ENCODE measurements at regions not wholly inside any gene's neighbourhood (a gene's known extent, or its start where the extent isn't known, plus 50 kb on each side); places are given as distances from the start of the nearest gene placed in this dataset.

DNA sequence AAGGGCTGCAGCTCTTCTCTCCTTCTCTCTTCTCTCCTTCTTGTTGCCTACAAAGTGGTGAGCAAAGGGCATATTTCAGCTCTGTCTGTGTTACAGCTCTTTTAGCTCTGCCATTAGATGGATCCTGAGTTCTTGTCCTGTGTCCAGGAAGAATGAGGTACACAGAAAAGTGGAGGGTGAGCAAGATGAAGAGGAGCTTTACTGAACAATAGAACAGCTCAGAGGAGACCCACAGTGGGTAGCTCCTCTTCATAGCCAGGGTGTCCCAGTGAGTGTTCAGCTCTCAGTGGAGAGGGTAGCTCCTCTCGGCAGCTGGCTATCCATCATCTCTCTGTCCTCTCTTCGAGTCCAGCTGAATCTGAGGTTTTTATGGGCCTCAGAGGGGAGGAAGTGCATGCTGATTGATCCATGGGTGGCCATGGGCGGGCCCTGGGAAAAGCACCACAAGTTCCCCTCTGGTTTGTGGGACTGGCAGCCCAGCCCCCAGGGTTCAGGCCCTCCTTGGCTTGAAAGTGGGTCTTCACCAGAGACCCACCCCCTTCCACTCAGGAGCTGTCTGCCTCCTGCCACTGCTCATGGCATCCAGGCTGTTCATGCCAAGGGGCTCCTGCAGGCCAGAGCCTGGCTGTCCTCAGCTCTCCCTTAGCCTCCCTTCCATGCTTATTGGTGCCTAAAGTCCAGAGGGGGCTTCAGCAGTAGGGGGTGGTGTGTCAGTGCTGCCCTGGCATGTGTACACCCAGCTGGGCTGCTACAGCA is 109.1 kb upstream of the FAM180A start:
- peak; percentile 73 for DNase-seq (ENCODE audit: extremely low spot score, unreplicated experiment)
- H3K27me3 Mint-ChIP-seq (ENCODE audit: unreplicated experiment), result peaks cover under 1% of the 10 kb centered on the region

DNA sequence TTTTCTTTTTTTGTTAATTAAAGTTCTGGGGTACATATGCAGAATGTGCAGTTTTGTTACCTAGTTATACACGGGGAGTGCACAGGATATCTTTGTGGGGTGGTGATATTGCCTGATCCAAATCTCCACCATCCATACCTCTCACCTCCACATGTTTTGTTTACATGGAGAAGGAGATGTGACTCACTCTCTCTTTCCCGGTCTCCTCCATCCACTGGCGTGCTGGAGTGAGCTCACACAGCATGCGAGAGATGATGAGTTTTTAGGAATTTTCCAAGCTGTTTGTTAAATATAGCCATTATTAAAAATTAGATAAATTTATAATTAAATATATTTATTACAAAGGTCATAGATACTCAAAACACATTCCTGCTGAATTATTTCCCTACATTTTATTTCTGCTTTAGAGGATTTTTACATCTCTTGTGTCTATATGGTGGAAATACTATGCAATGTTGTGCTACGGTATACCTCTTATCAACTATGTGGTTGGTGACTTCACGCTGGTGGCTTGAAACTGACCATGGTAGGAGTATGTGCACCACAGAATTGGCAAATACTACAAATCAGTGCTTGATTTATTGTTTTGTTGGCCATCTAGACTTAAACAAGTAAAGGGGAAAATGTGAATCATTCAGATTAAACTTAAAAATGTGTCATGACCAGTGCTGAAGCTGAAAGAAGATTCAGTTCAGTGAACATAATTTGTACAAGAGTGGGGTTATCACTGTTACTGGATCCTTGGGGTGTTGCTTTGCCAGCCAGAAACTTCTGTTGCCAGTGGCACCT is 107.9 kb upstream of the FAM180A start:
- peaks cover 5% of the 10 kb centered on the region for H3K27me3 Mint-ChIP-seq (ENCODE audit: unreplicated experiment)
- H3K36me3 Mint-ChIP-seq (ENCODE audit: unreplicated experiment), result no peaks in the 10 kb centered on the region
- no peak overlapping the region for H3K27ac Mint-ChIP-seq (ENCODE audit: unreplicated experiment)
- H3K9me3 Mint-ChIP-seq (ENCODE audit: unreplicated experiment), result no peaks in the 10 kb centered on the region
- H3K4me3 Mint-ChIP-seq (ENCODE audit: unreplicated experiment), result no peak overlapping the region
- DNase-seq (ENCODE audit: extremely low spot score, unreplicated experiment), result peak; percentile 8
- TF ChIP-seq, protein P1, sequence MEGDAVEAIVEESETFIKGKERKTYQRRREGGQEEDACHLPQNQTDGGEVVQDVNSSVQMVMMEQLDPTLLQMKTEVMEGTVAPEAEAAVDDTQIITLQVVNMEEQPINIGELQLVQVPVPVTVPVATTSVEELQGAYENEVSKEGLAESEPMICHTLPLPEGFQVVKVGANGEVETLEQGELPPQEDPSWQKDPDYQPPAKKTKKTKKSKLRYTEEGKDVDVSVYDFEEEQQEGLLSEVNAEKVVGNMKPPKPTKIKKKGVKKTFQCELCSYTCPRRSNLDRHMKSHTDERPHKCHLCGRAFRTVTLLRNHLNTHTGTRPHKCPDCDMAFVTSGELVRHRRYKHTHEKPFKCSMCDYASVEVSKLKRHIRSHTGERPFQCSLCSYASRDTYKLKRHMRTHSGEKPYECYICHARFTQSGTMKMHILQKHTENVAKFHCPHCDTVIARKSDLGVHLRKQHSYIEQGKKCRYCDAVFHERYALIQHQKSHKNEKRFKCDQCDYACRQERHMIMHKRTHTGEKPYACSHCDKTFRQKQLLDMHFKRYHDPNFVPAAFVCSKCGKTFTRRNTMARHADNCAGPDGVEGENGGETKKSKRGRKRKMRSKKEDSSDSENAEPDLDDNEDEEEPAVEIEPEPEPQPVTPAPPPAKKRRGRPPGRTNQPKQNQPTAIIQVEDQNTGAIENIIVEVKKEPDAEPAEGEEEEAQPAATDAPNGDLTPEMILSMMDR (IDR thresholded peaks at IDR 0.05), result no peak
- H3K4me1 Mint-ChIP-seq (ENCODE audit: unreplicated experiment), result no peaks in the 10 kb centered on the region

More for the DNA sequence above, 109.1 kb upstream of the FAM180A start:
- TF ChIP-seq, protein P1 (IDR thresholded peaks at IDR 0.05), result no peak
- Mint-ChIP-seq H3K4me3 (ENCODE audit: unreplicated experiment) (no peak overlapping the region), H3K27ac (ENCODE audit: unreplicated experiment) (no peak overlapping the region), H3K4me1 (ENCODE audit: unreplicated experiment) (no peaks in the 10 kb centered on the region), H3K9me3 (ENCODE audit: unreplicated experiment) (no peaks in the 10 kb centered on the region), H3K36me3 (ENCODE audit: unreplicated experiment) (no peaks in the 10 kb centered on the region)

DNA sequence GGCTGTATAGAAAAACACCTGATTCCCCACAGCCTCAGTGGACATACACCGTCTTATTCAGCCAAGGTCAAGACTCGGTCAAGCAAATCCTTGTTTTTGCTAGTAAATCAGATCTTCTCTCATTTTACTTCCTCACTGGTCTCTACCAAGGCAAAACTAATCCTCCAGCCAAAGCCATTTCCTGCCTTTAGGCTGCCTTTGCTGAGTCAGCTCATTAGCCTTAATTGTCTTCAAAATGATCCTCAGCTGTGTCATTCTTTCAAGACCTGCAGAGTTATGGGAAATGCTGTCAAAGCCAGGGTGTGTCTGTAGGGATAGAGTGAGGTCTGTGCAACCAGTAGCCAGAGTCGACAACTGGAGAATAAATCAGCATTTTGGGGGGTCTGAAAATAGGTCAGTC is 107.2 kb upstream of the FAM180A start:
- no peak overlapping the region for H3K27ac Mint-ChIP-seq (ENCODE audit: unreplicated experiment)
- H3K36me3 Mint-ChIP-seq (ENCODE audit: unreplicated experiment), result no peaks in the 10 kb centered on the region
- peak; percentile 15 for DNase-seq (ENCODE audit: extremely low spot score, unreplicated experiment)
- H3K4me3 Mint-ChIP-seq (ENCODE audit: unreplicated experiment), result no peak overlapping the region
- TF ChIP-seq, protein P1 (IDR thresholded peaks at IDR 0.05), result no peak
- H3K27me3 Mint-ChIP-seq (ENCODE audit: unreplicated experiment), result peaks cover 5% of the 10 kb centered on the region
- H3K9me3 Mint-ChIP-seq (ENCODE audit: unreplicated experiment), result no peaks in the 10 kb centered on the region
- H3K4me1 Mint-ChIP-seq (ENCODE audit: unreplicated experiment), result no peaks in the 10 kb centered on the region

DNA sequence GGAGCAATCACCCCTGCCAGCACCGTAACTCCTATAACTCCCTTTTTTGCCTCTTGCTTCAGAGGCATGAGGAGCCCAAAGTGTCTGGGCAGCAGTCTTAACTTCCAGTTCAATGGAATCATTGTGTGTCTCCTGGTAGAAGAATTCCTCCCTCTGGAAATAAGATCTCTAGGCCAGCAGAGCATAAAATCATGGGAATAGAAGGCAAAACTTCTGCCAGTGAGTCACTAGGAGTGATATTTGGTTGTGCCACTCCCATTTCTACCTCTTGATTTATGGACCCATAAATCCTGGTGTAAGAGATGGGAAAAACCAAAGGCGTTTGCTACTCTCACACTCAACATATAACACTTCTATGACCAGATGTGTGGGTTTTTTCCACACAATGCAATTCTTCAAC is 104.9 kb upstream of the FAM180A start:
- TF ChIP-seq, protein P1 (IDR thresholded peaks at IDR 0.05), result no peak
- H3K4me1 Mint-ChIP-seq (ENCODE audit: unreplicated experiment), result no peaks in the 10 kb centered on the region
- no peak overlapping the region for H3K27ac Mint-ChIP-seq (ENCODE audit: unreplicated experiment)
- H3K4me3 Mint-ChIP-seq (ENCODE audit: unreplicated experiment), result no peak overlapping the region
- no peak for DNase-seq (ENCODE audit: extremely low spot score, unreplicated experiment)
- no peaks in the 10 kb centered on the region for H3K36me3 Mint-ChIP-seq (ENCODE audit: unreplicated experiment)
- no peaks in the 10 kb centered on the region for H3K9me3 Mint-ChIP-seq (ENCODE audit: unreplicated experiment)
- H3K27me3 Mint-ChIP-seq (ENCODE audit: unreplicated experiment), result peaks cover 5% of the 10 kb centered on the region

DNA sequence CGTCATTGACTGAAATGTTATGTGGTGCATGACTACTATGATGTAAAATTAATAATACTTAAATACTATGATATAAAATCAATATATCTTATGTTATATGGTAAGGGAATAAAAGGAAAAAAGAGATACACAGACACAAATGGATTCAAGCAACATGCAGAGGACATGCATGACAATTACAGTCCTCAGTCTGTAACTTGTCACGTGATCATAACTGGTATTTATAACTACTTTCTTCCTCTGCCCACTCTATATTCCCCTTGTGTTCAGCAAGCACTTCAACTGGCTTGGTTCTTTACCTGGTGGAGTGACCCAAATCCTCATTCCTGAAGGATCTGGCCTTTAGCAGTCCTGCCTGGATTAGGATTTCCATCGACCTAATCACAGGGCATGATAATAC is 104.4 kb upstream of the FAM180A start:
- Mint-ChIP-seq H3K4me1 (ENCODE audit: unreplicated experiment) (no peaks in the 10 kb centered on the region), H3K4me3 (ENCODE audit: unreplicated experiment) (no peak overlapping the region), H3K27me3 (ENCODE audit: unreplicated experiment) (peaks cover 5% of the 10 kb centered on the region), H3K36me3 (ENCODE audit: unreplicated experiment) (no peaks in the 10 kb centered on the region), H3K9me3 (ENCODE audit: unreplicated experiment) (no peaks in the 10 kb centered on the region), H3K27ac (ENCODE audit: unreplicated experiment) (no peak overlapping the region)
- no peak for DNase-seq (ENCODE audit: extremely low spot score, unreplicated experiment)
- TF ChIP-seq, protein P1 (IDR thresholded peaks at IDR 0.05), result no peak
